ENCODE measurements at regions not wholly inside any gene's neighbourhood (a gene's known extent, or its start where the extent isn't known, plus 50 kb on each side); places are given as distances from the start of the nearest gene placed in this dataset.

DNA sequence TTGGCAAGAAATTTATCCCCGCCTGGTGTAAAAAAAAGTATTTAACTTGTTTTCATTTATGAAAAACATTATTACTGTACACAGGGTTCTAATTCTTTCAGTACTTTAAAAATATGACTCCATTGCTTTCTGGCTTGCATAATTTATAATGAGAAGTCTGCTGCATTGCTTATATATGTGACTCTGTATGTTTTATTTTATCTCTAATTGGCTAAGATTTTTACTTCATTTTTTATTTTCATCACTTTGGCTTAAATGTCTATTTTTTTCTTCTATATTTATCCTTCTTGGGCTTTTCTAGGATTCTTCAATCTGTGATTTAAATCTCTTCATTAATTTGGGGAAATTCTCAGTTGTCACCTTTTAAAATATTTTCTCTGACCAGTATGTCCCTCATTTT lies 636.6 kb upstream of the NR2F2 start:
- ATAC-seq = no peak
- Histone ChIP-seq H3K4me1 (ENCODE audit: insufficient read depth) (no peaks in the 10 kb centered on the region), H3K27ac (ENCODE audit: low read depth) (no peak overlapping the region), H3K4me3 (no peak overlapping the region), H2AFZ (no peak overlapping the region), H3K4me2 (no peak overlapping the region), H3K27me3 (ENCODE audit: insufficient read depth) (no peaks in the 10 kb centered on the region), H3K36me3 (ENCODE audit: insufficient read depth) (no peaks in the 10 kb centered on the region), H4K20me1 (replicated peaks; ENCODE audit: insufficient read depth) (no peaks in the 10 kb centered on the region), H3K9me2 (ENCODE audit: insufficient read depth) (no peaks in the 10 kb centered on the region; the same call in 1 of the 2 replicates), H3K79me2 (replicated peaks; ENCODE audit: insufficient read depth) (no peaks in the 10 kb centered on the region), H3F3A (replicated peaks; ENCODE audit: low read depth) (no peaks in the 10 kb centered on the region)
- H3K27ac Mint-ChIP-seq = no peak overlapping the region
- DNase-seq (ENCODE audit: low spot score) = no peak
- no peaks in the 10 kb centered on the region for H3K27me3 Mint-ChIP-seq (ENCODE audit: insufficient read depth, low read depth, poor library complexity)
- peaks cover 20% of the 10 kb centered on the region for H3K9me3 Mint-ChIP-seq
- H3K4me3 Mint-ChIP-seq = no peak overlapping the region
- TF ChIP-seq ZNF331 (CRISPR knock-in tag; IDR thresholded peaks at IDR 0.05; ENCODE audit: low read depth) (no peak), NANOG (IDR thresholded peaks at IDR 0.05; ENCODE audit: borderline replicate concordance) (no peak), EZH2 (IDR thresholded peaks at IDR 0.05; ENCODE audit: low read depth, unreplicated experiment) (no peak), STAT1 (IDR thresholded peaks at IDR 0.05; ENCODE audit: unreplicated experiment) (no peak), CREB1 (CRISPR knock-in tag; IDR thresholded peaks at IDR 0.05; ENCODE audit: low read depth) (no peak), EZH2phosphoT487 (IDR thresholded peaks at IDR 0.05; ENCODE audit: unreplicated experiment) (no peak), POLR2AphosphoS5 (IDR thresholded peaks at IDR 0.05; ENCODE audit: low read depth) (no peak), ZNF114 (CRISPR knock-in tag; IDR thresholded peaks at IDR 0.05) (no peak), JUNB (IDR thresholded peaks at IDR 0.05; ENCODE audit: unreplicated experiment) (no peak)
- TF ChIP-seq, protein P1, sequence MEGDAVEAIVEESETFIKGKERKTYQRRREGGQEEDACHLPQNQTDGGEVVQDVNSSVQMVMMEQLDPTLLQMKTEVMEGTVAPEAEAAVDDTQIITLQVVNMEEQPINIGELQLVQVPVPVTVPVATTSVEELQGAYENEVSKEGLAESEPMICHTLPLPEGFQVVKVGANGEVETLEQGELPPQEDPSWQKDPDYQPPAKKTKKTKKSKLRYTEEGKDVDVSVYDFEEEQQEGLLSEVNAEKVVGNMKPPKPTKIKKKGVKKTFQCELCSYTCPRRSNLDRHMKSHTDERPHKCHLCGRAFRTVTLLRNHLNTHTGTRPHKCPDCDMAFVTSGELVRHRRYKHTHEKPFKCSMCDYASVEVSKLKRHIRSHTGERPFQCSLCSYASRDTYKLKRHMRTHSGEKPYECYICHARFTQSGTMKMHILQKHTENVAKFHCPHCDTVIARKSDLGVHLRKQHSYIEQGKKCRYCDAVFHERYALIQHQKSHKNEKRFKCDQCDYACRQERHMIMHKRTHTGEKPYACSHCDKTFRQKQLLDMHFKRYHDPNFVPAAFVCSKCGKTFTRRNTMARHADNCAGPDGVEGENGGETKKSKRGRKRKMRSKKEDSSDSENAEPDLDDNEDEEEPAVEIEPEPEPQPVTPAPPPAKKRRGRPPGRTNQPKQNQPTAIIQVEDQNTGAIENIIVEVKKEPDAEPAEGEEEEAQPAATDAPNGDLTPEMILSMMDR (conservative IDR thresholded peaks at IDR 0.05; ENCODE audit: low read depth in 2 of 2) = no peak
- TF ChIP-seq, protein P2, sequence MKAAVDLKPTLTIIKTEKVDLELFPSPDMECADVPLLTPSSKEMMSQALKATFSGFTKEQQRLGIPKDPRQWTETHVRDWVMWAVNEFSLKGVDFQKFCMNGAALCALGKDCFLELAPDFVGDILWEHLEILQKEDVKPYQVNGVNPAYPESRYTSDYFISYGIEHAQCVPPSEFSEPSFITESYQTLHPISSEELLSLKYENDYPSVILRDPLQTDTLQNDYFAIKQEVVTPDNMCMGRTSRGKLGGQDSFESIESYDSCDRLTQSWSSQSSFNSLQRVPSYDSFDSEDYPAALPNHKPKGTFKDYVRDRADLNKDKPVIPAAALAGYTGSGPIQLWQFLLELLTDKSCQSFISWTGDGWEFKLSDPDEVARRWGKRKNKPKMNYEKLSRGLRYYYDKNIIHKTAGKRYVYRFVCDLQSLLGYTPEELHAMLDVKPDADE (IDR thresholded peaks at IDR 0.05) = no peak
- TF ChIP-seq, protein P3, sequence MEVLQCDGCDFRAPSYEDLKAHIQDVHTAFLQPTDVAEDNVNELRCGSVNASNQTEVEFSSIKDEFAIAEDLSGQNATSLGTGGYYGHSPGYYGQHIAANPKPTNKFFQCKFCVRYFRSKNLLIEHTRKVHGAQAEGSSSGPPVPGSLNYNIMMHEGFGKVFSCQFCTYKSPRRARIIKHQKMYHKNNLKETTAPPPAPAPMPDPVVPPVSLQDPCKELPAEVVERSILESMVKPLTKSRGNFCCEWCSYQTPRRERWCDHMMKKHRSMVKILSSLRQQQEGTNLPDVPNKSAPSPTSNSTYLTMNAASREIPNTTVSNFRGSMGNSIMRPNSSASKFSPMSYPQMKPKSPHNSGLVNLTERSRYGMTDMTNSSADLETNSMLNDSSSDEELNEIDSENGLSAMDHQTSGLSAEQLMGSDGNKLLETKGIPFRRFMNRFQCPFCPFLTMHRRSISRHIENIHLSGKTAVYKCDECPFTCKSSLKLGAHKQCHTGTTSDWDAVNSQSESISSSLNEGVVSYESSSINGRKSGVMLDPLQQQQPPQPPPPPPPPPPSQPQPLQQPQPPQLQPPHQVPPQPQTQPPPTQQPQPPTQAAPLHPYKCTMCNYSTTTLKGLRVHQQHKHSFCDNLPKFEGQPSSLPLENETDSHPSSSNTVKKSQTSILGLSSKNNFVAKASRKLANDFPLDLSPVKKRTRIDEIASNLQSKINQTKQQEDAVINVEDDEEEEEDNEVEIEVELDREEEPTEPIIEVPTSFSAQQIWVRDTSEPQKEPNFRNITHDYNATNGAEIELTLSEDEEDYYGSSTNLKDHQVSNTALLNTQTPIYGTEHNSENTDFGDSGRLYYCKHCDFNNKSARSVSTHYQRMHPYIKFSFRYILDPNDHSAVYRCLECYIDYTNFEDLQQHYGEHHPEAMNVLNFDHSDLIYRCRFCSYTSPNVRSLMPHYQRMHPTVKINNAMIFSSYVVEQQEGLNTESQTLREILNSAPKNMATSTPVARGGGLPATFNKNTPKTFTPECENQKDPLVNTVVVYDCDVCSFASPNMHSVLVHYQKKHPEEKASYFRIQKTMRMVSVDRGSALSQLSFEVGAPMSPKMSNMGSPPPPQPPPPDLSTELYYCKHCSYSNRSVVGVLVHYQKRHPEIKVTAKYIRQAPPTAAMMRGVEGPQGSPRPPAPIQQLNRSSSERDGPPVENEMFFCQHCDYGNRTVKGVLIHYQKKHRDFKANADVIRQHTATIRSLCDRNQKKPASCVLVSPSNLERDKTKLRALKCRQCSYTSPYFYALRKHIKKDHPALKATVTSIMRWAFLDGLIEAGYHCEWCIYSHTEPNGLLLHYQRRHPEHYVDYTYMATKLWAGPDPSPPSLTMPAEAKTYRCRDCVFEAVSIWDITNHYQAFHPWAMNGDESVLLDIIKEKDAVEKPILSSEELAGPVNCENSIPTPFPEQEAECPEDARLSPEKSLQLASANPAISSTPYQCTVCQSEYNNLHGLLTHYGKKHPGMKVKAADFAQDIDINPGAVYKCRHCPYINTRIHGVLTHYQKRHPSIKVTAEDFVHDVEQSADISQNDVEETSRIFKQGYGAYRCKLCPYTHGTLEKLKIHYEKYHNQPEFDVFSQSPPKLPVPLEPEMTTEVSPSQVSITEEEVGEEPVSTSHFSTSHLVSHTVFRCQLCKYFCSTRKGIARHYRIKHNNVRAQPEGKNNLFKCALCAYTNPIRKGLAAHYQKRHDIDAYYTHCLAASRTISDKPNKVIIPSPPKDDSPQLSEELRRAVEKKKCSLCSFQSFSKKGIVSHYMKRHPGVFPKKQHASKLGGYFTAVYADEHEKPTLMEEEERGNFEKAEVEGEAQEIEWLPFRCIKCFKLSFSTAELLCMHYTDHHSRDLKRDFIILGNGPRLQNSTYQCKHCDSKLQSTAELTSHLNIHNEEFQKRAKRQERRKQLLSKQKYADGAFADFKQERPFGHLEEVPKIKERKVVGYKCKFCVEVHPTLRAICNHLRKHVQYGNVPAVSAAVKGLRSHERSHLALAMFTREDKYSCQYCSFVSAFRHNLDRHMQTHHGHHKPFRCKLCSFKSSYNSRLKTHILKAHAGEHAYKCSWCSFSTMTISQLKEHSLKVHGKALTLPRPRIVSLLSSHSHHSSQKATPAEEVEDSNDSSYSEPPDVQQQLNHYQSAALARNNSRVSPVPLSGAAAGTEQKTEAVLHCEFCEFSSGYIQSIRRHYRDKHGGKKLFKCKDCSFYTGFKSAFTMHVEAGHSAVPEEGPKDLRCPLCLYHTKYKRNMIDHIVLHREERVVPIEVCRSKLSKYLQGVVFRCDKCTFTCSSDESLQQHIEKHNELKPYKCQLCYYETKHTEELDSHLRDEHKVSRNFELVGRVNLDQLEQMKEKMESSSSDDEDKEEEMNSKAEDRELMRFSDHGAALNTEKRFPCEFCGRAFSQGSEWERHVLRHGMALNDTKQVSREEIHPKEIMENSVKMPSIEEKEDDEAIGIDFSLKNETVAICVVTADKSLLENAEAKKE (CRISPR knock-in tag; IDR thresholded peaks at IDR 0.05) = no peak
- TF ChIP-seq, protein P4, sequence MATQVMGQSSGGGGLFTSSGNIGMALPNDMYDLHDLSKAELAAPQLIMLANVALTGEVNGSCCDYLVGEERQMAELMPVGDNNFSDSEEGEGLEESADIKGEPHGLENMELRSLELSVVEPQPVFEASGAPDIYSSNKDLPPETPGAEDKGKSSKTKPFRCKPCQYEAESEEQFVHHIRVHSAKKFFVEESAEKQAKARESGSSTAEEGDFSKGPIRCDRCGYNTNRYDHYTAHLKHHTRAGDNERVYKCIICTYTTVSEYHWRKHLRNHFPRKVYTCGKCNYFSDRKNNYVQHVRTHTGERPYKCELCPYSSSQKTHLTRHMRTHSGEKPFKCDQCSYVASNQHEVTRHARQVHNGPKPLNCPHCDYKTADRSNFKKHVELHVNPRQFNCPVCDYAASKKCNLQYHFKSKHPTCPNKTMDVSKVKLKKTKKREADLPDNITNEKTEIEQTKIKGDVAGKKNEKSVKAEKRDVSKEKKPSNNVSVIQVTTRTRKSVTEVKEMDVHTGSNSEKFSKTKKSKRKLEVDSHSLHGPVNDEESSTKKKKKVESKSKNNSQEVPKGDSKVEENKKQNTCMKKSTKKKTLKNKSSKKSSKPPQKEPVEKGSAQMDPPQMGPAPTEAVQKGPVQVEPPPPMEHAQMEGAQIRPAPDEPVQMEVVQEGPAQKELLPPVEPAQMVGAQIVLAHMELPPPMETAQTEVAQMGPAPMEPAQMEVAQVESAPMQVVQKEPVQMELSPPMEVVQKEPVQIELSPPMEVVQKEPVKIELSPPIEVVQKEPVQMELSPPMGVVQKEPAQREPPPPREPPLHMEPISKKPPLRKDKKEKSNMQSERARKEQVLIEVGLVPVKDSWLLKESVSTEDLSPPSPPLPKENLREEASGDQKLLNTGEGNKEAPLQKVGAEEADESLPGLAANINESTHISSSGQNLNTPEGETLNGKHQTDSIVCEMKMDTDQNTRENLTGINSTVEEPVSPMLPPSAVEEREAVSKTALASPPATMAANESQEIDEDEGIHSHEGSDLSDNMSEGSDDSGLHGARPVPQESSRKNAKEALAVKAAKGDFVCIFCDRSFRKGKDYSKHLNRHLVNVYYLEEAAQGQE (IDR thresholded peaks at IDR 0.05; ENCODE audit: unreplicated experiment) = no peak
- peaks cover 8% of the 10 kb centered on the region; the same call in 2 of the 3 replicates for H3K36me3 Mint-ChIP-seq (ENCODE audit: low read depth)
- no peaks in the 10 kb centered on the region; the same call in 2 of the 3 replicates for H3K4me1 Mint-ChIP-seq
